Activated T-helper 1 cell treated with Interleukin-2 at 50 U/mL for 16 hours (primary cell): ENCODE measurements at regions not wholly inside any gene's neighbourhood (a gene's known extent, or its start where the extent isn't known, plus 50 kb on each side); places are given as distances from the start of the nearest gene placed in this dataset.

ENCODE experiments used
- DNase-seq: peaks from one replicate; pipeline ENCODE4 v3.0.0-alpha.2; 2020; ENCODE audit warnings: low read depth

- no peak for DNase-seq
Measured at GRCh38 chr6:43982084-43982625, 145.1 kb downstream of the MRPL14 start.

GRCh38 chr6:43981363-43981990, 145.8 kb downstream of the MRPL14 start:
- DNase-seq: no peak

DNA sequence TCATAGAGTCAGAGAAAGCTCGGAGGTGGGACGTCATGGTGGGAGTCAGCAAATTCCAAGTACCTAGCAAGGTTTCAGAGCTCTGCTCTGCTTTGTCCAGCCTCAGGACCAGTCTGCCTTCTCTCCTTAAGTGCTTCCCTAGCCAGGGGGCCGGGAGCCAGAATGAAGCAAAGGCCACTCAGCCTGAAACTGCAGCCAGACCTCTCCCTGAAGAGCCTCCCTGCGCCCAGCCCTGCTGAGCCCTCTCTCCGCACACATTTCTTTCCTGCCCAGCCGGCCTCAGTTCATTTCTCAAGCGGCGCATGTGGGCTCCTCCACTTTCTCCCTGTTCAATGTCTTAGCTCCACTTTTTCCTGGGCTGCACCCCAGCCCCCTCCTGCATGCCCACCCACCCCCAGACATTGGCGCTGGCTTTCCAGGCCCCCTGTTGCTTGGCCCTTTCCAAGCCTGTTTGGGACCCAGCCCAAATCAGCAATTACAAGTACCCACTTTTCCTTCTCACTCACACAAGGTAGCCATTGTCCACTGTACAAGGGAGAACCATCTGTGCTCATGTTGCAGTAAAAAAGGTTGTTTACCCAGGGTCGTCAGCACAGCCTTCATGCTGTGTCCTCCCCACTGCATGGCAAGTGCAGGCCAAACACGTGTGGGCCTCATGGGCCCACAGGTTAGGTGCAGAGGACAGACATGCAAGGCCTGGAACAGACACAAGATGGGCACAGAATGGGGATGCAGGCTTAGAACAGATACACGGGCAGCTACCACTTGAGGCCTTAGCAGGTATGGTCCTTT, 147.1 kb downstream of the MRPL14 start:
- no peak for DNase-seq

GRCh38 chr6:43979525-43979924, 147.7 kb downstream of the MRPL14 start:
- no peak for DNase-seq

DNA sequence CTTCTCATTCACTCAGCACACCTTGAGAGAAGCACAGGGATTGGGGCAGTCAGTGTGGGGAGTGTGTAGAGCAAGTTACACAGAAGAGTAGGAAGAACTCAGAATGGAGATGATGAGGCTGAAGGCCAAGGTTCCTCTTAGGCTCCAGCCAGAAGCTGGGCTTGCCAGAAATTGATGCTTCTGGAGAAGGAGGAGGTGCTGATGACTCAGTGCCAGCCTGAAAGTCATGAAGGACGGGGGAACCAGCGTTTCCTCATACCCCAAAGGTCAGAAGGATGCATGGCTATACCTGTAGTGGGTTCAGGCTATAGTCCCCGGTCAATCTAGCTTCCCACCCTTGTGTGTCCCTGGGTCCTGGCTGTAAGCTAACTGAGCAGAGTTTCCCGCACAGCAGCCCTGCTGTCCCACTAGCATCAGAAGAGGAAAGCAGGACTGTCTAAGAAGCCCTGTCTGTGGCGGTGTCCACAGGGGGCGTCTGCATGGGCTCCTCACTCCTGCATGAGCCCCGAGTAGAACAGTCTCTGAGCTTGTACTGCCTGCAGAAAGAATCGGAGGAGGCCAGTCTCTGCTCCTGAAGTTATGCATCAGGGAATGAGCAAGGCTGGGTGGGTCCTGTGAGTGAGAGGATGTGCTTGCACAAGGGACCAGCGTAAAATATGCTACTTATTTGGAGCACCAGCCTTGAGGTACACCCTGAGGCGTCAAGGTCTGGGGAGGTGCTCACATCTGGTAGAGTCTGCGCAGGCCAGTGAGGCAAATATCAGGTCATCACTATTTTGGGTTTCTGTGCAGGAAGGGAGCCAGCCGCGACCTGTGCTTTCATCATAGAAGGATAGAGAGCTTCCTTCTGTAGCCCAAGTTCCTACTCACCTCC, 148.5 kb downstream of the MRPL14 start:
- DNase-seq: no peak

- DNase-seq: no peak
Measured at GRCh38 chr6:43977404-43978111, 149.7 kb downstream of the MRPL14 start.

GRCh38 chr6:43976706-43977403, 150.4 kb downstream of the MRPL14 start:
- no peak for DNase-seq

DNA sequence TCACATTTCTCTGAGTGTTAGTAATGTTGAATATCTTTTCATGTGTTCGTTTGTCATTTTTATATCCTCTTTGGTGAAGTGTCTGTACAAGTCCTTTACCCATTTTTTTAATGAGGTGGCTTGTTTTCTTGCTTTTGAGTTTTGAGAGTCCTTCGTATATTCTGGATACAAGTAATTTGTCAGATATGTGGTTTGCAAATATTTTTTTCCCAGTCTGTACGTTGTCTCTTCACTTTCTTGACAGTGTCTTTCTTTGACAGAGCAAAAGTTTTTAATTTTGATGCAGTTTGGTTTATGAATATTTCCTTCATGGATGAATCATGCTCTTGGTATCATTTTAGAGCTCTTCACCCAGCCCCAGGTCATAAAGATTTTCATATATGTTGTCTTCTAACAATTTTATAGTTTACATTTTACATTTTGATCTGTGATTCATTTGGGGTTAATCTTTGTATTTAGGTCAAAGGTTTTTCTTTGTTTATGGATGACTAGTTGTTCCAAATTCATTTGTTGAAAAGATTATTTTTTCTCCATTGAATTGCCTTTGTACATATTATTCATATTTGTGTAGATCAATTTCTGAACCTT, 152.5 kb downstream of the MRPL14 start:
- no peak for DNase-seq

GRCh38 chr6:43973357-43973756, 153.9 kb downstream of the MRPL14 start:
- DNase-seq: no peak

DNA sequence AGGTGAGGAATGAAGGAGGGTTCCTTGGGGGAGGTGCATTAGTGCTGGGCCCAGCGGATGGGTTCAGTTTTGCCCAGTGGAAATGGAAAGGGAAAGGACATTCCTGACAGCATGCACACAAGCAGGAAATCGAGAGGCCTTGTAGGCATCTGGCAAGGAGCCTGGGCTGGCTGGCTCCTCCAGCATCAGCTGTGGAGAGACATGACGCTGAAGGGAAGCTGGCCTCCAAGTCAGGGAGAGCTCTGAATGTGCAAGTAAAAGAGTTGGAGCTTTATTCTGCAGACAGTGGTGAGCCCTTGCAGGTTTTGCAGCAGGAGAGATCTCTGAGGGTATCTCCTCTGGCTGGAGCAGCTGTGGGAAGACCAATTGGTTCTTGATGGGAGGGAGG, 154.3 kb downstream of the MRPL14 start:
- DNase-seq: no peak

GRCh38 chr6:43972179-43972912, 154.9 kb downstream of the MRPL14 start:
- no peak for DNase-seq

GRCh38 chr6:43971776-43972126, 155.5 kb downstream of the MRPL14 start:
- no peak for DNase-seq

DNA sequence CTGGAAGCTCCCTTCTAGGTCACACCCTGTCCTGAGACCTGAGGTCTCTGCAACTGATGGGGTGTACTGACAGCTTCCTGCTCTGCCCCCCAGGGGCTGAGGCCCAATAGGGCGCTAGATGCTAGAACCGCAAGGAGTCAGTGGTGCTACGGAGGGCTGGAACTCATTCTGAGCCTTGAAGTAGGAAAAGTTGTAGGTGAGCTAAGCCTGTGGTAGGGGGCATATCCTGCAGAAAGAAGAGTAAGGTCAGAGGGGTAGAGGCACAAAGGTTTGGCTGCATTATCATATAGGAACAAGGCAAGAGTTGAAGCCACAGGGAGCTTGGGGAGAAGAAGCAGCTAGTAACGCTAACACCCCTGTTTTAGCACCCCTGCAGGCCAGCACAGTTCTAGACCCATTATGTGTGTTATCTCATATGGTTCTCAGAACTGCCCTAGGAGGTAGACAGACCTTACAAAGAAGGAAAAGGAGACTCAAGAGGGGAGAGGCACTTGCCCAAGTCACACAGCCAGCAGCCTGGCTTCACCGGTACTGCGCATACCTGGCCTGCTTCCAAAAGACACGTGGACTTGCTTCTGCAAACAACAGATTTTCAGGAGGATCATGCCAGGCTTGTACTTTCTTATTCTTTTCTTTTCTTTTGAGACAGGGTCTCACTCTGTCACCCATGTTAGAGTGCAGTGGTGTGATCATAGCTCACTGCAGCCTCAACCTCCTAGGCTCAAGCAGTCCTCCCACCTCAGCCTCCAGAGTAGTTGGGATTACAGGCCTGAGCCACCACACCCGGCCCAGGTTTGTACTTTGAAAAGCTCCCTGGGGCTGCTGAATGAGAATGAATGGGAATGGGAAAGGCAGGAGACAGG, 156.1 kb downstream of the MRPL14 start:
- no peak for DNase-seq

- DNase-seq: no peak
Measured at GRCh38 chr6:43970068-43970912, 157.0 kb downstream of the MRPL14 start.

- no peak for DNase-seq
Measured at GRCh38 chr6:43969158-43969981, 157.9 kb downstream of the MRPL14 start.

DNA sequence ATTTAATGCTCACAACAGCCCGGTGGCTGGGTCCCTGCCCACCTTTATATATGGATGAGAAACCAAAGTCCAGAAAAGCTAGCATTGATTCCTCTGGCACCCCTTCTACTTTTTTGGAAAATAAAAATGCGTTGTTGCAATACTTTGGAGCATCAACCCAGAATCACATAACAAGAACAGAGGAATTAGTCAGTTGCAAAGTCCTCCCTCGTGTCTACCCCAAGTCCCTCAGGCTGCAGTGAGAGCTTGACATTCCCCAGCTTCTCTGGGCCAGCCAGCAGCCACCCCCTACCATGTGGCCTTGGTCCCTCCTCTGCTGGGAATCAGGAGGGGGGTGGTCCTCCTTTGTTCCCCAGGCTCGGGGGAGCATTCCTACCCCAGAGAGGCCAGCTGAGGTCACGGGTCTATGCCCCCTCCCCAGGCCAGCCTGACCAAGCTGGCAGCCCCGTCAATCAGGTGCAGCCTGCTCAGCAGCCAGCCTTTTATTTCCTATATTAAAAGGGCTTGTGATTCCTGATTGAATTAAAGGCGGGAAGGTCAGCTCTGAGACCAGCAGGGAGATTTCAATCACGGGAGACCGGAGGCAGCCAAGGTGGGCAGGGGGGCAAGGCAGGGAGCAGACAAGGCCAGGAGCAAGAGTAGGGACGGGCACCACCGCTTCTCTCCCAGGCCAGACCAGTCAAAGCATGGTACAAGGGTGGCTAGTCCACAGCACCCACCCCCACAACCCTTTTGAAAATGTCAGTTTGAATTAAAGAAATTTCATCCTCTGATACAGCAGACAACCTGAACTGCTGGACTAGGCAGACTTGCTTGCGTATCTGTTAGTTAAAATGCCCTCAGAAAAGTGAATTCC, 158.9 kb downstream of the MRPL14 start:
- DNase-seq: no peak

GRCh38 chr6:43967719-43968091, 159.5 kb downstream of the MRPL14 start:
- no peak for DNase-seq
